Osteoblast (primary cell): ENCODE measurements at regions not wholly inside any gene's neighbourhood (a gene's known extent, or its start where the extent isn't known, plus 50 kb on each side); places are given as distances from the start of the nearest gene placed in this dataset.

Experiments
- DNase-seq: peaks from one replicate; pipeline ENCODE4 v3.0.0; 2011; ENCODE audit warnings: low spot score, mixed read lengths; ENCODE audit not compliant: insufficient read length; ENCODE audit errors: missing footprints
- H2AFZ ChIP-seq: 2 replicates; pipeline ENCODE4 v1.6.0; 2011; ENCODE audit warnings: mild to moderate bottlenecking, low read length
- H3K27ac ChIP-seq: 2 replicates; pipeline ENCODE4 v1.5.1; 2011; ENCODE audit warnings: mild to moderate bottlenecking, low read depth, low read length, moderate library complexity
- H3K27me3 ChIP-seq: 2 replicates; pipeline ENCODE4 v1.6.0; 2012; ENCODE audit warnings: mild to moderate bottlenecking, control low read depth, inconsistent platforms, low read length, moderate library complexity; ENCODE audit not compliant: insufficient read depth
- H3K36me3 ChIP-seq: 2 replicates; pipeline ENCODE4 v1.5.1; 2011; ENCODE audit warnings: mild to moderate bottlenecking, low read length, control low read depth, moderate library complexity; ENCODE audit not compliant: insufficient read depth
- H3K4me1 ChIP-seq: 2 replicates; pipeline ENCODE4 v1.5.1; 2011; ENCODE audit warnings: mild to moderate bottlenecking, low read length, control low read depth, moderate library complexity; ENCODE audit not compliant: insufficient read depth
- H3K4me2 ChIP-seq: 2 replicates; pipeline ENCODE4 v1.6.0; 2011; ENCODE audit warnings: mild to moderate bottlenecking, low read length; ENCODE audit not compliant: insufficient read depth
- H3K4me3 ChIP-seq: fragments of 200-600 bp; sonication (generic); 3 replicates; pipeline ENCODE4 v1.5.1; 2012; ENCODE audit warnings: mild to moderate bottlenecking, low read length, inconsistent platforms; ENCODE audit not compliant: insufficient read depth
- H3K79me2 ChIP-seq: 2 replicates; pipeline ENCODE4 v1.6.0; 2012; ENCODE audit warnings: mild to moderate bottlenecking, low read length, control low read depth, inconsistent platforms; ENCODE audit not compliant: insufficient read depth
- H3K9me3 ChIP-seq: 2 replicates; pipeline ENCODE4 v1.5.1; 2011; ENCODE audit warnings: low read depth, low read length, control low read depth
- H4K20me1 ChIP-seq: 2 replicates; pipeline ENCODE4 v1.6.0; 2012; ENCODE audit warnings: mild to moderate bottlenecking, low read length, control low read depth; ENCODE audit not compliant: insufficient read depth
- TF ChIP-seq, protein P1 (sequence below): IDR thresholded peaks from 2 replicates; pipeline ENCODE4 v1.5.1; 2011; ENCODE audit warnings: mild to moderate bottlenecking, low read depth, low read length, moderate library complexity; ENCODE audit errors: extremely low read depth

GRCh38 chr1:232687728-232688127, 57.8 kb upstream of the SIPA1L2 start:
- H3K9me3 ChIP-seq: no peaks in the 10 kb centered on the region
- H3K4me2 ChIP-seq: no peak overlapping the region
- TF ChIP-seq, protein P1, sequence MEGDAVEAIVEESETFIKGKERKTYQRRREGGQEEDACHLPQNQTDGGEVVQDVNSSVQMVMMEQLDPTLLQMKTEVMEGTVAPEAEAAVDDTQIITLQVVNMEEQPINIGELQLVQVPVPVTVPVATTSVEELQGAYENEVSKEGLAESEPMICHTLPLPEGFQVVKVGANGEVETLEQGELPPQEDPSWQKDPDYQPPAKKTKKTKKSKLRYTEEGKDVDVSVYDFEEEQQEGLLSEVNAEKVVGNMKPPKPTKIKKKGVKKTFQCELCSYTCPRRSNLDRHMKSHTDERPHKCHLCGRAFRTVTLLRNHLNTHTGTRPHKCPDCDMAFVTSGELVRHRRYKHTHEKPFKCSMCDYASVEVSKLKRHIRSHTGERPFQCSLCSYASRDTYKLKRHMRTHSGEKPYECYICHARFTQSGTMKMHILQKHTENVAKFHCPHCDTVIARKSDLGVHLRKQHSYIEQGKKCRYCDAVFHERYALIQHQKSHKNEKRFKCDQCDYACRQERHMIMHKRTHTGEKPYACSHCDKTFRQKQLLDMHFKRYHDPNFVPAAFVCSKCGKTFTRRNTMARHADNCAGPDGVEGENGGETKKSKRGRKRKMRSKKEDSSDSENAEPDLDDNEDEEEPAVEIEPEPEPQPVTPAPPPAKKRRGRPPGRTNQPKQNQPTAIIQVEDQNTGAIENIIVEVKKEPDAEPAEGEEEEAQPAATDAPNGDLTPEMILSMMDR: no peak
- no peaks in the 10 kb centered on the region for H3K79me2 ChIP-seq
- no peak overlapping the region for H3K27ac ChIP-seq
- H3K27me3 ChIP-seq: no peaks in the 10 kb centered on the region
- no peak for DNase-seq
- no peak overlapping the region for H2AFZ ChIP-seq
- H3K4me3 ChIP-seq: no peak overlapping the region
- H3K36me3 ChIP-seq: no peaks in the 10 kb centered on the region
- no peaks in the 10 kb centered on the region for H4K20me1 ChIP-seq
- no peaks in the 10 kb centered on the region for H3K4me1 ChIP-seq

DNA sequence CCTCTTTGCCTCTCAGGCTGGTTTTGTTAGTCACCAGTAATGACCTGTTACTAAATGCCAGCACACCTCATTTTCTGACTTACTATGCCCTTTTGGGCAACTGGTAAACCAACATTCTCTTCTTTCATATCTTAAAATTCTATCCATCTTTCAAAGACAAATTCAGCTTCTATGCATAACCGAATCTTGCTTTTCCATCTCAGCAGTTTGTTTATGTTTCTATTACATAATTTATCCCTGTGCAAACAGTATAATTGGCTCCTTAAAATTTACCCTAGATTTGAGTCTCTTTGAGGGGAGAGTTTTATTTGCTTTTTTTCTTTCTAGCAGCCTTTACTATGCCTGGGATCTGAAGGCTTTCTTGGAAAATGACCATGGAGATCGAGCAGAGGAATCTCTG, 58.5 kb upstream of the SIPA1L2 start:
- no peak for DNase-seq
- no peaks in the 10 kb centered on the region for H3K9me3 ChIP-seq
- no peaks in the 10 kb centered on the region for H3K4me1 ChIP-seq
- H3K36me3 ChIP-seq: no peaks in the 10 kb centered on the region
- TF ChIP-seq, protein P1: no peak
- no peak overlapping the region for H2AFZ ChIP-seq
- no peaks in the 10 kb centered on the region for H4K20me1 ChIP-seq
- no peak overlapping the region for H3K27ac ChIP-seq
- H3K79me2 ChIP-seq: no peaks in the 10 kb centered on the region
- H3K27me3 ChIP-seq: no peaks in the 10 kb centered on the region
- H3K4me2 ChIP-seq: no peak overlapping the region
- no peak overlapping the region for H3K4me3 ChIP-seq

- Histone ChIP-seq H4K20me1 (no peaks in the 10 kb centered on the region), H3K79me2 (no peaks in the 10 kb centered on the region), H2AFZ (no peak overlapping the region), H3K27ac (no peak overlapping the region), H3K4me3 (no peak overlapping the region), H3K36me3 (no peaks in the 10 kb centered on the region), H3K9me3 (no peaks in the 10 kb centered on the region), H3K4me1 (no peaks in the 10 kb centered on the region), H3K4me2 (no peak overlapping the region), H3K27me3 (no peaks in the 10 kb centered on the region)
- DNase-seq: no peak
- TF ChIP-seq, protein P1: no peak
Measured at GRCh38 chr1:232689711-232690110, 59.8 kb upstream of the SIPA1L2 start.

- no peaks in the 10 kb centered on the region for H3K79me2 ChIP-seq
- TF ChIP-seq, protein P1: no peak
- no peaks in the 10 kb centered on the region for H3K4me1 ChIP-seq
- no peaks in the 10 kb centered on the region for H4K20me1 ChIP-seq
- H3K27ac ChIP-seq: no peak overlapping the region
- H2AFZ ChIP-seq: no peak overlapping the region
- no peaks in the 10 kb centered on the region for H3K36me3 ChIP-seq
- no peak for DNase-seq
- H3K4me2 ChIP-seq: peak overlapping the region; percentile 32
- H3K9me3 ChIP-seq: no peaks in the 10 kb centered on the region
- no peaks in the 10 kb centered on the region for H3K27me3 ChIP-seq
- peak overlapping the region; percentile 22 for H3K4me3 ChIP-seq
Measured at GRCh38 chr1:232690285-232690935, 60.5 kb upstream of the SIPA1L2 start.
